ENCODE measurements at regions not wholly inside any gene's neighbourhood (a gene's known extent, or its start where the extent isn't known, plus 50 kb on each side); places are given as distances from the start of the nearest gene placed in this dataset.

GRCh38 chr10:21134645-21135022 lies 237.5 kb upstream of the NEBL start:
- no peak for TF ChIP-seq EZH2 (IDR thresholded peaks at IDR 0.05; ENCODE audit: low read length, missing control alignments)
- TF ChIP-seq, protein P1, sequence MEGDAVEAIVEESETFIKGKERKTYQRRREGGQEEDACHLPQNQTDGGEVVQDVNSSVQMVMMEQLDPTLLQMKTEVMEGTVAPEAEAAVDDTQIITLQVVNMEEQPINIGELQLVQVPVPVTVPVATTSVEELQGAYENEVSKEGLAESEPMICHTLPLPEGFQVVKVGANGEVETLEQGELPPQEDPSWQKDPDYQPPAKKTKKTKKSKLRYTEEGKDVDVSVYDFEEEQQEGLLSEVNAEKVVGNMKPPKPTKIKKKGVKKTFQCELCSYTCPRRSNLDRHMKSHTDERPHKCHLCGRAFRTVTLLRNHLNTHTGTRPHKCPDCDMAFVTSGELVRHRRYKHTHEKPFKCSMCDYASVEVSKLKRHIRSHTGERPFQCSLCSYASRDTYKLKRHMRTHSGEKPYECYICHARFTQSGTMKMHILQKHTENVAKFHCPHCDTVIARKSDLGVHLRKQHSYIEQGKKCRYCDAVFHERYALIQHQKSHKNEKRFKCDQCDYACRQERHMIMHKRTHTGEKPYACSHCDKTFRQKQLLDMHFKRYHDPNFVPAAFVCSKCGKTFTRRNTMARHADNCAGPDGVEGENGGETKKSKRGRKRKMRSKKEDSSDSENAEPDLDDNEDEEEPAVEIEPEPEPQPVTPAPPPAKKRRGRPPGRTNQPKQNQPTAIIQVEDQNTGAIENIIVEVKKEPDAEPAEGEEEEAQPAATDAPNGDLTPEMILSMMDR (conservative IDR thresholded peaks at IDR 0.05 in 1 of 2, IDR thresholded peaks at IDR 0.05 in 1 of 2; ENCODE audit: low read depth in 1 of 2, low read length in 2 of 2) = no peak
- Histone ChIP-seq H4K20me1 (ENCODE audit: control insufficient read depth, extremely low read depth, insufficient read depth, low read length) (no peaks in the 10 kb centered on the region), H3K36me3 (ENCODE audit: control insufficient read depth, insufficient read depth, low read length) (no peaks in the 10 kb centered on the region), H3K4me1 (ENCODE audit: control insufficient read depth, extremely low read depth, insufficient read depth, low read length) (no peaks in the 10 kb centered on the region), H3K27me3 (ENCODE audit: control insufficient read depth, insufficient read depth, low read length) (no peaks in the 10 kb centered on the region), H3K9me3 (ENCODE audit: control insufficient read depth, insufficient read depth, low read depth, low read length) (no peaks in the 10 kb centered on the region), H3K79me2 (ENCODE audit: control insufficient read depth, insufficient read depth, low read length) (no peaks in the 10 kb centered on the region), H2AFZ (ENCODE audit: low read length) (no peak overlapping the region), H3K9ac (ENCODE audit: insufficient read depth, low read length) (no peak overlapping the region), H3K4me3 (replicated peaks in 1 of 4; ENCODE audit: control extremely low read depth in 1 of 4, insufficient read depth in 1 of 4, low read depth in 3 of 4, low read length in 4 of 4) (no peak overlapping the region), H3K27ac (ENCODE audit: insufficient read depth, low read length) (no peak overlapping the region), H3K4me2 (ENCODE audit: extremely low read depth, insufficient read depth, low read length) (peak overlapping the region; percentile 3)
- no peak for DNase-seq (ENCODE audit: low read depth in 2 of 2)

DNA sequence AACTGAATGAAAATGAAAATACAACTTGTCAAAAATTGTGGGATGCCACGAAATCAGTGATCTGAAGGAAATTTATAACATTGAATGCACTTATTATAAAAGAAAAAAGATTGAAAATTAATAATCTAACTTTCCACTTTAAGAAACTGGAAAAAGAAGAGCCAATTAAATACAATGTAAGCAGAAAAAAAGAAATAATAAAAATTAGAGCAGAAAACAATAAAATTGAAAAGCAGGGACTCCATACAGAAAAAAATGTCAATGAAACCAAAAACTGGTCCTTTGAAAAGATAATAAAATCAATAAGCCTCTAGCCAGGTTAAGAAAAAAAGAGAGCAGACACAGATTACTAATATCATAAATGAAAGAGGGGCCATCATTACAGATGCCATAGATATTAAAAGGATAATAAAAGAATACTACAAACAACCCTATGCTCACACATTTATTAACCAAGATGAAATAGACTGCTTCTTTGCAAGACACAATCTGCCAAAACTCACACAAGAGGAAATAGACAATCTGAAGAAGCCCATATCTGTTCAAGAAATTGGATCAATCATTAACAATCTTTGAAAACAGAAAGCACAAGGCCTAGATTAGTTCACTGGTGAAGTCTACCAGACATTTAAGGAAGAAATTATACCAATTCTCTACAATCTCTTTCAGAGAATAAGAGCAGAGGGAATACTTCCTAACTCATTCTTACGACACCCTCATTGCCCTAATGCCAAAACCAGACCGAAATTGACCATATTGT lies 233.8 kb upstream of the NEBL start:
- Histone ChIP-seq H3K27me3 (ENCODE audit: control insufficient read depth, insufficient read depth, low read length) (no peaks in the 10 kb centered on the region), H3K27ac (ENCODE audit: insufficient read depth, low read length) (no peak overlapping the region), H3K36me3 (ENCODE audit: control insufficient read depth, insufficient read depth, low read length) (no peaks in the 10 kb centered on the region), H2AFZ (ENCODE audit: low read length) (no peak overlapping the region), H3K9me3 (ENCODE audit: control insufficient read depth, insufficient read depth, low read depth, low read length) (no peaks in the 10 kb centered on the region), H3K79me2 (ENCODE audit: control insufficient read depth, insufficient read depth, low read length) (no peaks in the 10 kb centered on the region), H3K9ac (ENCODE audit: insufficient read depth, low read length) (no peak overlapping the region), H3K4me1 (ENCODE audit: control insufficient read depth, extremely low read depth, insufficient read depth, low read length) (no peaks in the 10 kb centered on the region), H3K4me3 (replicated peaks in 1 of 4; ENCODE audit: control extremely low read depth in 1 of 4, insufficient read depth in 1 of 4, low read depth in 3 of 4, low read length in 4 of 4) (no peak overlapping the region), H4K20me1 (ENCODE audit: control insufficient read depth, extremely low read depth, insufficient read depth, low read length) (no peaks in the 10 kb centered on the region), H3K4me2 (ENCODE audit: extremely low read depth, insufficient read depth, low read length) (no peak overlapping the region)
- DNase-seq (ENCODE audit: low read depth in 2 of 2) = no peak
- TF ChIP-seq, protein P1 (conservative IDR thresholded peaks at IDR 0.05 in 1 of 2, IDR thresholded peaks at IDR 0.05 in 1 of 2; ENCODE audit: low read depth in 1 of 2, low read length in 2 of 2) = no peak
- TF ChIP-seq EZH2 (IDR thresholded peaks at IDR 0.05; ENCODE audit: low read length, missing control alignments) = no peak

- Histone ChIP-seq H2AFZ (ENCODE audit: low read length) (no peak overlapping the region), H4K20me1 (ENCODE audit: control insufficient read depth, extremely low read depth, insufficient read depth, low read length) (no peaks in the 10 kb centered on the region), H3K27ac (ENCODE audit: insufficient read depth, low read length) (no peak overlapping the region), H3K4me2 (ENCODE audit: extremely low read depth, insufficient read depth, low read length) (no peak overlapping the region), H3K27me3 (ENCODE audit: control insufficient read depth, insufficient read depth, low read length) (no peaks in the 10 kb centered on the region), H3K9me3 (ENCODE audit: control insufficient read depth, insufficient read depth, low read depth, low read length) (no peaks in the 10 kb centered on the region), H3K9ac (ENCODE audit: insufficient read depth, low read length) (no peak overlapping the region), H3K36me3 (ENCODE audit: control insufficient read depth, insufficient read depth, low read length) (no peaks in the 10 kb centered on the region), H3K79me2 (ENCODE audit: control insufficient read depth, insufficient read depth, low read length) (no peaks in the 10 kb centered on the region), H3K4me1 (ENCODE audit: control insufficient read depth, extremely low read depth, insufficient read depth, low read length) (no peaks in the 10 kb centered on the region), H3K4me3 (replicated peaks in 1 of 4; ENCODE audit: control extremely low read depth in 1 of 4, insufficient read depth in 1 of 4, low read depth in 3 of 4, low read length in 4 of 4) (no peak overlapping the region)
- DNase-seq (ENCODE audit: low read depth in 2 of 2) = no peak
- no peak for TF ChIP-seq EZH2 (IDR thresholded peaks at IDR 0.05; ENCODE audit: low read length, missing control alignments)
- TF ChIP-seq, protein P1 (conservative IDR thresholded peaks at IDR 0.05 in 1 of 2, IDR thresholded peaks at IDR 0.05 in 1 of 2; ENCODE audit: low read depth in 1 of 2, low read length in 2 of 2) = no peak
Observed at GRCh38 chr10:21130108-21130507, 233.0 kb upstream of the NEBL start.
